8988T (cell line): ENCODE measurements at regions not wholly inside any gene's neighbourhood (a gene's known extent, or its start where the extent isn't known, plus 50 kb on each side); places are given as distances from the start of the nearest gene placed in this dataset.
"Not testable (repeated sequence)": the region's sequence is repeated elsewhere in the genome, so short reads cannot be mapped to it uniquely, and the experiment has no call there.

Experiments used
- DNase-seq: peaks from one replicate; pipeline ENCODE4 v3.0.0; 2011

DNA sequence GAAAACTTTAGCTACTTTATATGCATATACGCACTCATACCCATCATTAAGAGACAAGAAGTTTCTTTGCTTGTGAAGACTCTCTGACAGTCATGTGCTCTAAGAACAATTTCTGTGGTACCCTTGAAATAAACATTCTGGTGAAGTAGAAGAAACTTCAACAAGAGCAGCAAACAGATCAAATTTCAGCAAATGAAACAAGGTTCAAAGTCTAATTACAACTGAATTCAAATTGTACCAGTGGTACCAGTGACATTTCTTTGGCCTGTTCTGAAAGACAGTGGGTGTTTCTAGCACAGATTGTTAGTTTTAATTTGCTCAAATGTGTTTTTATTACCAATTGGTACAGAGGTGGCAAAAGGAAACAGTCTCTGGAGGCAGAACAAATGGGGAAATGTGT is 391.0 kb downstream of the CHSY3 start:
- DNase-seq = no peak

DNA sequence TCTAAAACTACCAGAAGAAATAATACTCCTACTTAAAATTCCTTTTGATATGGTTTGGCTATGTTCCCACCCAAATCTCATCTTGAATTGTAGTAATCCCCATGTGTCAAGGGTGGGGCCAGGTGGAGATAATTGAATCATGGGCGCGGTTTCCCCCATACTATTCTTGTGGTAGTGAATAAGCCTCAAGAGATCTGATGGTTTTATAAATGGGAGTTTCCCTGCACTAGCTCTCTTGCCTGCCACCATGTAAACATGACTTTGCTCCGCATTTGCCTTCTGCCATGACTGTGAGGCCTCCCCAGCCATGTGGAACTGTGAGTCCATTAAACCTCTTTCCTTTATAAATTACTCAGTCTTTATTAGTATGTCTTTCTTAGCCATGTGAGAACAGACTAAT is 390.5 kb downstream of the CHSY3 start:
- not testable (repeated sequence) for DNase-seq

DNA sequence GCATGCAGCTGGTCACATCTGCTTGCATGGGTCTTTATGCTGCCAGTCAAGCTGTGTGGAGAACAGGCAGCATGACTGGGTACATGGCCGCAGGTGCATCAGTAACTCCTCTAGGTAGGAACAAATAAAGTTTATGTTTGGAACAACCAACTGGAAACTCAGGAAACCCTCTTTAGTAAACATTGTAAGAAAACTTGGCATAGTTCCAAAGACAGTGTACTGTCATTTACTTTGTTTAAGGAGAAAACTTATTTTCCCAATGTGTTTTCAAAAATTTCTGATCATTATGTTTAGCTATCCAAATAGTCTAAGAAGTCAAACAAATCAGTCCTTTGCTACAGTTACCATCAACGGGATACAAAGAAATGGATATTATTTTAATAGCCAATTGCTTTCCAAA is 386.0 kb downstream of the CHSY3 start:
- DNase-seq = no peak

DNA sequence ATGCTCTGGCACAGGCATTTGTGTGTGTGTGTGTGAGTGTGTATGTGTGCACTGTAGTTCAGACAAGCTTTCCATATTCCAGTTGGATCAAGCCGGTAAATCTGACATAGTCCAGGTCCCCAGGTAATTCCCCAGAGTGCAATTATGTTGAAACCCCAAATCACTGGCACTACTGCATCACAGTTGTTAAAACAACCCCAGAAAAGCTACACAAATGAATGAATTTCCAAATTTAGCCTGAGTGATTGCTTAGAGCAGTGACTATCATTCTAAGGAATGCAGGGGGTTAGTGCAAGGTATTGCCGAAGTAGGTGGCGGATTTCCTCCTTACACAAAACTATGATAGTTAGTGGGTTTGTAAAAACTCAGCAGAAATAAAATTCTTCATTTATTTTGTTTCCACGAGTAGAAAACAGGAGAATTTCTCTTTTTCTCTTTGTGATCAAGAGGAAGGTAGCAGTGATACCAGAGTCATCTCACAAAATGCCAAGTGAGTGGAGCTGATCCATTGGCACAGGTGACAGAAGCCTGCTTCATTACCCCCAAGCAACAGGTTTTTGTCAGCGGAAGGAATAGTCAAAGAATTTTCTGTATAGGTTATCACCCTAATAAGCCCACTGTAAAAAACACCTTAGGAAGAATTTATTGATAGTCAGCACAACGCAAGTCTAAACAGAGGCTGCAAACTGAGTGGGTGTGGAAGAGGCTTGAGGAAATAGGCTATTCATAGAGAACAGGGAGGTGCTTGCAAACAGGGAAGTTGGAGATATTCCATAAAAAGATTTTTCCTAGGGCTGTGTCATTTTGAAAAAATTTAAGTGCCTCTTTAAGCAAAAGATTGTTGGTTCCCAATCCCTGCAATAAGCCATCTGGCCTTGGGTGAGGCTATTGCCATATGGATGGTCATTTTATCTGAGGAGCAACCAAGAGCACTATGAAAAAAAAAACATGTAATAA is 385.1 kb downstream of the CHSY3 start:
- DNase-seq = no peak

DNA sequence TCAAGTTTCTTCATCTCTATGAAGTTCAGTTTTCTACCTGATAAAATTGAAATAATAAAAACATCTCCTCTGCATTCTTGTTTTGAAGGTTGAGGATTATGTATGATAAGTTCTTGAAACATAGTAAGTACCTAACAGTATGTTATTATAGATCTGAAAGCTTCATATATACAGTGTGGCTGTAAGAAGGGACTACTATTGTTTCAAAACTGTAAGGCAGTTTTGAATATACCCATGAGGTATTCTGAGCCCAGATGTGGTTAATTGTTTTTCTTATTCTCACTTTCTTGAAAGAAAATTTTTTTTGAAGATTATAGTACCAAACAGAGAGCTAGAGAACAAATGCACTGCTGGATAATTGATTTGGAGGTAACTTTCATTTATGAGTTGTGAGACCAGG is 383.2 kb downstream of the CHSY3 start:
- DNase-seq = no peak

DNA sequence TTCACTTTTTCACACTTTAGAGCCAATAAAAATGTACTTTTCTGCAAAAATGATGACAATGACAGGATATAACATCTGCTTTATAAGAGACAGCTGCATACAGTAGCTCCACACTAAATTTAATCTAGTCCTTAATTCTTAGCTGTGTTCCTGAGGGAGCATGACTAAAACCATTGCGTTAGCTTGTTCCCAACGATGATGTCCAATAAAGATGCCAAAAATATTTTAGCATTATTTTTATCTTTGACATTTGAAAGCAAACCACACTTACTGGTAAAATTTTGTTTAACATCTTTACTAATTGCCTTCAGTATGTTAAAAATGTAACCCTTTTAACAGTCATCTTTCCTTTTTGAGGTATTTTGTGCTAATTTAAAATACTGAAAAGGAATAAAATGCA is 382.7 kb downstream of the CHSY3 start:
- DNase-seq = no peak

DNA sequence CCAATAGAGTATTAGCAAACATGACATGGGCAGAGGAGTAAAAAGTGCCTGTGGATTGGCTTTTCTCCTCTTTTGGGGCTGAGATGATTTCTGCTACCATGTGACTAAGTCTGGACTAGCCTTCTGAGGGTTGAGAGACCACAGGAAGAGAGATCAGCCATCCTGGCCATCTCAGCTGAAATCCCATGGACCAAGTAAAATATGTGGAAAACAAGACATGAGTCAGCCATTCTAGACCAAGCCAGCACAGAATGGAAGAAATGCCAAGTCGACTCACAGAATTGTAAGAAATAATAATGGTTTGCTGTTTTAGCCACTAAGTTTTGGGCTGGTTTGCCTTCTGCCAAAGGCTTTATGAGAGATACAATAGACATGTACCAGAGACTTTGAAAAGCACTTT is 377.8 kb downstream of the CHSY3 start:
- no peak for DNase-seq

DNA sequence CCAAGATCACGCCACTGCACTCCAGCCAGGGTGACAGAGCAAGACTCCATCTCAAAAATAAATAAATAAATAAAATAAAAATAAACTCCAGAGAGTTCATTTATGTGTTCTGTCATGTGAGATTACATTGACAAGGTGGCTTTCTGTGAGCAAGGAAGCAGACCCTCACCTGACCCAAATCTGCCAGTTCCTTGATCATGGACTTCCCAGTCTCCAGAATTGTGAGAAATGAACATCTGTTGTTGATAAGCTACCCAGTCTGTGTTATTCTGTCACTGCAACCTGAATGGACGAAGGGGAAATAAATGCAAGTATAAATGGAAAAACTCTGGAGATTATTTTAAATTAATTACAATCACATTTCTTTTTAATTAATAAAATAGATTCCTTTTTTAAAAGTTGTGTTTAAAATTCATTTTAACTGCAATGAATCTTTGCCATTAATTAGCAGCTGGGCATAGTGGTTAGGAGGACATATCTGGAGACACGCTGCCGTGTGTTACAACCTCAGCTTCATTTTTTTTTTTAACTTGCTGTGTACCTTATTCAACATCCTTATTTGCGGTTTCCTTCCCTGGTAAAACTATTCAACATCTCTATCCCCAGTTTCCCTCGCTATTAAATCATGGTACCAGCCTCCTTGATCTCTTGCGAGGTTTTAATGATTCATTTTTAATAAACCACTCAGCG is 376.4 kb downstream of the CHSY3 start:
- no peak for DNase-seq

DNA sequence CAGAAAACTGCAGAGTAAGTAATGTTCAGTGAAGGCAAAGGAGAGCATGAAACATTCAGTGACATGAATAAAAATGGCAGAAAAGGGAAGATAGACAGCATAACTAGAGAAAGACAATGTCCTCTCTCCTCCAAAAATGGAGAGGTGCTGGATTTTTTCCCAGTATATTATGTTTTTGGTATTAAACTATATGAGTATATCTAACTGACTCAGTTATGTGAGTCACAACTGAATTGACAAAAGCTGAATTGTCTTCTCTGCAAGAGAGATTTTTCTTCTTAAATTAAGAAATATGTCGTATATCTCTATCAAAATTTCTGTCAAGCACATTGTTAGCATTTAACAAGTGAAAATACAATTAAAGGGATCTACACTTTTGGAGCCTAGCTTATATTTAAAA is 375.1 kb downstream of the CHSY3 start:
- no peak for DNase-seq

DNA sequence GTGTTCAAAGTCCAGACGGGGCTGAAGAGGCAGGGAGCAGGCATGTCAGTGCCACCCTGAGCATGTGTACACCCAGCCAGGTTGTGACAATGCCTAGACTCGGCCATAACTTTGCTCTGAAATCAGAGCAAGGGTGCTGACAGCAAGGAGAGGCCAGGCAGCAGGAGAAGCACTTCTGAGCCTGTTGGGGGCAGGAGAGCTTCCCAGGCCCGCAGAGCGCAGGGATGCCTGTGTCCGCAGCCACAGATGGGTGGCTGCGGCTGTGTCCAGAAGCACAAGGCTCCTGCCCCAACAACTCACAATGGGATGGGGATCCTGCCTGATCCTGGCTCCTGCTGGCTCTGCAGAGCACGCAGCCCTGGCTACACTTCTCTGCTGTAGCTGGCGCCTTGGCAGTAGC is 373.9 kb downstream of the CHSY3 start:
- no peak for DNase-seq

DNA sequence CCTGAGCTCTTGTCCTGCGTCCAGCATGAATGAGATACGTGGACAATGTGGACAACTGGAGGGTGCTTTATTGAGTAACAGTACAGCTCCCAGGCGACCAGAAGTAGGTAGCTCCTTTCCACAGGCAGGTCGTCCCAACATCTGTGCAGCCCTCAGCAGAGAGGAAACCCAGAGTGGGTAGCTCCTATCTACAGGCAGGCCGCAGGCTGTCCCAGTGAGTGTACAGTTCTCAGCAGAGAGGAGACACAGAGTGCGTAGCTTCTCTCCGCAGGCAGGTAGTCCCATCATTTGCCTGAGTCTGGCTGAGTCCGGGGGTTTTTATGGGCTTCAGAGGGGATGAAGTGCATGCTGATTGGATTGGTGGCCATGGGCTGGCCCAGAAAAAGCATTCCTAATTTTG is 373.3 kb downstream of the CHSY3 start:
- no peak for DNase-seq

DNA sequence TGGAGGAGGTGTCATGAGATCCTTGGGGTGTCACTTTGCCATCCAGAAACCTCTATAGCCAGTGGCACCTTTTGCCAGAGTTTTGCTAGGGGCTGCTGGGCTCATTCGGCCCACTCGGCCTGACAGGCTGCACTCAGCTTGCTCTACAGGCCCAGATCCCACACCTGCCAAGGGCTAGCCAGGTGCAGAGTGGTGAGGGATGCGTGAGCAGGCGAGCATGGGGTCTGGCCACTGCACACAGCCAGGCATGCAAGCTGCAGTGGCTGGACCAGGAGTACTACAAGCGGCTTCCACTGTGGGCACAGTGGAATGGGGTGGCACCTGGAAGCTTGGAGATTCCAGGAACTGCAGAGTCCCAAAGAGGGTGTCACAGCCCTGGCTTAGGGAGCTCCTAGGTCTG is 372.7 kb downstream of the CHSY3 start:
- no peak for DNase-seq

DNA sequence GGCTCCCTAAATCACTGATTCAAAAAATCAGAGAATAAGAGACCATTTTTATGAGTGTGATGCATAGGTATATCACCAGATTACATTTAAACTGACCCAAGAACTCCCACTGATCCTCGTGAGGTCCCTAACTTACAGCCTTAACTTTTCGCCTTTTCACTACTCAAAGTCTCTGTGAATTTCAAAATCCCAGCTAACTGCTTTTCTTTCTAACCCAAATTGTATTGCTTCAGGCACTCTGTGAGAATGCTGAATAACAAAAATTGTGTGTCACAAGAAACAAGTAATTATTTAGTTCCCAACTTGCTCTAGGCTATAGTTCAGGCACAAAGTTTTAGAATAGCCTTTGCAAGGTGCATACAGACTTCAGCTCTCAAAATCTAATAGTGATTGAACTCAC is 368.6 kb downstream of the CHSY3 start:
- DNase-seq = no peak

DNA sequence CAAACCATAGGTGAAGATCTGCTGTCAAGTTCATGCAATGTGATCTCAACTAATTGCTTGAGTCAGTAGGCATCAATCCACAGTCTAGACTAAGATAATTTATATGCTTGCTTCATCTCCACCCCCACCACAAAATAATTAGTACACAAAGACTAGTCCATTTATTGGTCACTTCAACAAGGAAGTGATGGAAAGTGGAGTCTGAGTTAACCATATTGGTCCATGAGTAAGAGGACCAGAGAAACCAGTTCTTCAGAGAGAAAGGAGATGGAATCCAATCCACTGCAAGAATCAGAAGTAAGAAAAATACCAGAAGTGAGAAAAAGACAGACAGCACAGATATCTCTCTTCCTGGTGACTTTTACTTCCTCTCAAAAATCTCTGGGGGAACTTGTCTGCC is 366.5 kb downstream of the CHSY3 start:
- no peak for DNase-seq

DNA sequence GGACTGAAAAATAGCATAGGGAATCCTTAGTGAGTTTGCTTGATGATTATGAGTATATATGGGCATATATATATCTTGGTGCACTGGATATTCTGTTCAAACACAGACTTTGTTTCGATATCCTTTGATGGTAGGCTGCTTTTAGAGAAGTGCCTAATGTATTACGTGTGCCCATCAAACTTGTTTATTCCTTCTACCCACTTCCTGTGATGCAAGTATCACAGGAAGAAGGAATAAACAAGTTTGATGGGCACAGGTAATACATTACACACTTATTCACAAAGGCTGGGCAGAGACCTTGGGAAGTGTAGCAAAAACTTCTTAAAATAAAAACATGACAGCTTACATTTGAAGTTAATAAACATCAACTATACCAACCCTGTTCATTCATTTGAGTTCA is 364.2 kb downstream of the CHSY3 start:
- DNase-seq = no peak

DNA sequence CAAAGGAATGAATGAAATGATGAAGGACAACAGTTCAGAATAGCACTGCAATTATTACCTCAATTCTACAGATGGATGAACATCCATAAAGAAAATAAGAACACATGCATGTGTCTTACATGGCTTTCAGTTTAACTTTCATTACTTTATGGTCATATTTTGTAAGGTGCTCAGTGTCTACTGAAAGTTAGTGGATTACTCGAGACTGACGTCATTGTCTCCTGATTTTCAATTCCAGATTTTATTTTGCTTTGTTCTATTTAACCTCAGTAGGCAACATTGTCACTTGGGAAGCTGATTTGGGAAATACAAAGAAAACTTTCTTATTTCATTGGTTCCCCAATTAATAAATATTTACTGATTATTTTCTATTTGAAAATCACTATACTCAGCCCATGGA is 363.7 kb downstream of the CHSY3 start:
- DNase-seq = no peak

DNA sequence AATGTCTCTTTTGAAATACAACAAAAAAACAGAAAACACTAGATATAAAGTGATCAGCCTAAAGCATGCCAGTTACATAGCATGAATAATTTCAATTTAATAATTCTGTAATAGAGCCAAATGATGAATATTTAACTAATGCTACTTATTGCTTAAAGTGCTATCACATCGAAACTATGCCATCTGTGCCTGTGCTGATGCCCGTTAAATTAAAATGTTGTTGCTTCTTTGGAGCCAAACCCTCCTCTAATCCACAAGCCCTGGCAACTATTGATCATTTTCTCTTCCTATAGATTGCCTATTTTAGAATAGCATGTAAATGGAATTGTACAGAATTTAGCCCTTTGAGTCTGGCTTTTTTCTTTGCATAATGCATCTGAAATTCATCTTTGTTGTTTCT is 356.2 kb downstream of the CHSY3 start:
- DNase-seq = no peak

DNA sequence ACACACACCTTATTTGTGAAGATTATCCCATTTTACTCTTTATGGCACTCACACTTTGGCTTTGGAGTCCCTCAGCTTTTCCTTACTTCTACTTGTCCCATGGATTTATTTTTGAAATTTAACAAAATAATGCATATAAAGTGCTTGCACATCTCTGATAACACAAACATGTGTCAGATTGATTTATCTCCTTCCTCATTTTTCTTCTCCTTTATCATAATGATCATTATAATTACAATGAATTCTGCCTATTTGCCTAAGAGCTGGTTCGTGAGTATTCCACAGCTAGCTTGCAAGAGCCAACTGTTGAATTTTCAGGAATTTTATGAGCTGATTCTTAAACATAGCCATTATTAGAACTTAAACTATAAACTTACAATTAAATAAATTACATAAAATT is 347.7 kb downstream of the CHSY3 start:
- DNase-seq = no peak

DNA sequence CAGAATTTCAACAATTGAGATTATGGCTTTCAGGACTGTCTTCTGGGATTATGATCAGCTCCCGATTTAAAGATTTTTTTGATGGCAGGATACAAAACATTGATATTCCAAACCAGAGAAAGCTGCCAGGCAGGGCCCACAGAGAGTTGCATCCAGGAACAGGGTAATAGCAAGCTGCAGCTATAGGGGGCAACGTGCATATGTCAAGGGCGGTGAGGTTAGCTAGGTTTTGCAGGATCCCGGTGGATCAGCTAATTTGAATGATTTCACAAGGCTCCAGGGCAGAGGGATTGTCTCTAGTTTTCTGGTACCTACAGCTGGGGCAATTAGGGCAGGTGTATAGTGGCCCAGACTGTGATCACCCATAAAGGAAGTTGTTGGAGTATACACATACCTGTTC is 339.4 kb downstream of the CHSY3 start:
- no peak for DNase-seq

DNA sequence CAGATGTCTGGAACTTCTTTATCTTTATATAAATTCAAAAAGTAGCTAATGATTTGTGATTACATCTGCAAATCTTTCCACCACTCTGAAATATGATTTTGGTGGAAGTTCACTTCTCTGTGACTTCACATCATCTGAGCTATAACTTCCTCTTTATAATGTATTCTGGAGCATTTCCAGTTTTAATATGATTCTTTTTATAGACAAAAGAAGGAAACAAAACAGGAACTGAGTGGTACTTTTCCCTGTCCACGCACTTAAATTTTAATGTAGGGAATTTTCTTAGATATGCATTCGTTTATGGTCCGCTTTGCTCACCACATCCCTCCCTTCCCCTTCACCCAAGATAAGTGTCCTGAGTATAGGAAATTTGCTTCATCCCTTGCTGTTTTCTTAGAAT is 333.5 kb downstream of the CHSY3 start:
- DNase-seq = no peak
